ENCODE measurements at regions not wholly inside any gene's neighbourhood (a gene's known extent, or its start where the extent isn't known, plus 50 kb on each side); places are given as distances from the start of the nearest gene placed in this dataset.

- TF ChIP-seq CTCF (IDR thresholded peaks at IDR 0.05) (no peak), POLR2A (IDR thresholded peaks at IDR 0.05) (no peak), EP300 (IDR thresholded peaks at IDR 0.05) (no peak), POLR2AphosphoS5 (IDR thresholded peaks at IDR 0.05) (no peak)
These were observed 1441.6 kb upstream of the PCDH7 start for GRCh38 chr4:29278585-29278984.
